ENCODE measurements at regions not wholly inside any gene's neighbourhood (a gene's known extent, or its start where the extent isn't known, plus 50 kb on each side); places are given as distances from the start of the nearest gene placed in this dataset.

DNA sequence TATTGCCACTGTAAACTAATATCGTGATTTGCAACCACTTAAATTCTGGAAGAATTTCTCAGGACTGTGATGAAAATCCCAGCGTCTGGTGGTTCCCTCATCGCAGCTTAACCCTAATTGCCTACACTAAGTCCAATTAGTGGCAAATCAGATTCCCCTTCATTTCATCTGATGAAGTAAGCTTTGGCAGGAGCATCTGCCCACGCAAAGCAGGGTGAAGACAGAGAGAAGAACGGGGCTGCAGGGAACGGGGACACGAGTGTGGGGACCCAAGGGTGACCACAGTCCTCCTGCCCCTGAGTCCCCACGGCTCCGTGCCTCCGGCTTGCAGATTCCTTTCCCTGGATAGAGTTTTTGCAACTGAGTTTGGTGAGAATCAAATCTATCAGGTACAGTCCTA lies 159.5 kb downstream of the LY86 start:
- H3K27me3 ChIP-seq (replicated peaks; ENCODE audit: control insufficient read depth, insufficient read depth, low read length), result no peaks in the 10 kb centered on the region; the same call in 1 of the 2 replicates
- H3K4me3 ChIP-seq (replicated peaks; ENCODE audit: low read depth, low read length), result no peak overlapping the region
- no peaks in the 10 kb centered on the region for H3K36me3 ChIP-seq (ENCODE audit: control insufficient read depth, insufficient read depth, low read length)
- DNase-seq (ENCODE audit: extremely low read depth, insufficient read length), result no peak
- TF ChIP-seq, protein P1, sequence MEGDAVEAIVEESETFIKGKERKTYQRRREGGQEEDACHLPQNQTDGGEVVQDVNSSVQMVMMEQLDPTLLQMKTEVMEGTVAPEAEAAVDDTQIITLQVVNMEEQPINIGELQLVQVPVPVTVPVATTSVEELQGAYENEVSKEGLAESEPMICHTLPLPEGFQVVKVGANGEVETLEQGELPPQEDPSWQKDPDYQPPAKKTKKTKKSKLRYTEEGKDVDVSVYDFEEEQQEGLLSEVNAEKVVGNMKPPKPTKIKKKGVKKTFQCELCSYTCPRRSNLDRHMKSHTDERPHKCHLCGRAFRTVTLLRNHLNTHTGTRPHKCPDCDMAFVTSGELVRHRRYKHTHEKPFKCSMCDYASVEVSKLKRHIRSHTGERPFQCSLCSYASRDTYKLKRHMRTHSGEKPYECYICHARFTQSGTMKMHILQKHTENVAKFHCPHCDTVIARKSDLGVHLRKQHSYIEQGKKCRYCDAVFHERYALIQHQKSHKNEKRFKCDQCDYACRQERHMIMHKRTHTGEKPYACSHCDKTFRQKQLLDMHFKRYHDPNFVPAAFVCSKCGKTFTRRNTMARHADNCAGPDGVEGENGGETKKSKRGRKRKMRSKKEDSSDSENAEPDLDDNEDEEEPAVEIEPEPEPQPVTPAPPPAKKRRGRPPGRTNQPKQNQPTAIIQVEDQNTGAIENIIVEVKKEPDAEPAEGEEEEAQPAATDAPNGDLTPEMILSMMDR (IDR thresholded peaks at IDR 0.05; ENCODE audit: insufficient read depth, low read length, poor library complexity, severe bottlenecking), result no peak

DNA sequence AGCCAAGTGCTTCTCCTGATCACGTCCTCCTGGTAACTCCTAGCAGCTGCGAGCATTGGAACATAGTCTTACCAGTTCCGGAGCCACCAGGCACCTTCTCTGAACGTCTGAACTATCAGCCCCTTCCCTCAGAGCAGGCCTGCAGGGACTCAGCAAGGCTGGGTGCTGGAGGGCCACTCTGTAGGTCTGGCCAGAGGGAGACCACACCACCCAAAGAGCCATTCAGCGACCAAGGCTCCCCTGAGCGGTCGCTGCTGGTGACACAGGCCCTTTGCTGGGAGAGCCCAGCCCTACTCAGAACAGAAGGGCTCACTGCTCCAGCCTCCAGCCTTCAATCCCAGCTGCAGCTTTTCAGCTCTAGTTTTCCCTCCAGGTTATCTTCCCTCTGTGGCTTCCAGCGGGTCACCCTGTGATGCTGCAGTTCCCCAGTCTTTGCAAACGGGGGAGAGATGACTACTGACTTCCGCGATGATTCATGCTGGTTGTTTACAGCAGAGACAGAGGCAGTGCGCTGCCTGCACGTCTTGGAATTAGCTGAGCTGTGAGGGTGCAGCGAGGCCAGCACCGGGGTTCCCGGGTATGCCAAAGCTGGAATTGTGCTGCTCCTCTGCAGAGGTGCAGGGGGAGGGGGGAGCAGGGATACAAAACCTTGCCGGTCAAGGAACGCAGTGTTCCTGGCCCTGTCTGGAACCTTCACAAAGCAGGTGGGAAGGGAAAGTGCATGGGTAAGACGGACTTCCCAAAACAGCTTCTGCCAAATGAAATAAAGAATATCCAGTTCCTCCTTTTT lies 161.4 kb downstream of the LY86 start:
- DNase-seq (ENCODE audit: extremely low read depth, insufficient read length), result no peak
- TF ChIP-seq, protein P1 (IDR thresholded peaks at IDR 0.05; ENCODE audit: insufficient read depth, low read length, poor library complexity, severe bottlenecking), result no peak
- no peak overlapping the region for H3K4me3 ChIP-seq (replicated peaks; ENCODE audit: low read depth, low read length)
- H3K27me3 ChIP-seq (replicated peaks; ENCODE audit: control insufficient read depth, insufficient read depth, low read length), result no peaks in the 10 kb centered on the region
- no peaks in the 10 kb centered on the region for H3K36me3 ChIP-seq (ENCODE audit: control insufficient read depth, insufficient read depth, low read length)

DNA sequence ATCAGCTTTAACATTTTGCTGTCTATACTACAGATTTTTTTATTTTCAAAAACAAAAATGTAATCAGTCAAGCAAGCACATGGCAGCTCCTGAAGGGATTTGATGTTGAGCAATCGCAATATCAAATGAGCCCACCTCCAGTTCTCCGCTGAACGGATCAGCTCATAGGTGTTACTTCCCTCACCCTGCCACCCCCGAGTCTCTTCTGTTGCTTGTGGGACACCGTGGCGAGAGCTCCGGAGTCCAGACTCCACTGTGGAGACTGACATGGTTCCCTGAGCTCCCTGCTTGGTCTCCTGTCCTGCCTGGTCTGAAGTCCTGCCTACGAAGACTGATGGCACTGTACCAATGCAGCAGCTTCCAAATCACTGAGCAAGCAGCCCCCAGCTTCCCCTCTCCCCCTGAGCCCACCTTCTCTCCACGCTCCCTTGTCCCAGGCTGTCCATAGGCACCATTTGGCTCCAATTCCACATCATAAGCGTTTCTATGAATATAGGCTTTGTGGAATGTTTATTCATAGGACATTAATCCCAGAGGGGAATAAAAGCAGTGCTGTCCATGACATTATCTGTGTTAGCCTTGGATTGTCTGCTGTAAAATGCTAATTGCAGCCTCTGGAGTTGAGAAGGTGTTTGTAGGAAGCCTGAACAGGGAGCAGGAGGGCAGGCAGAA lies 162.2 kb downstream of the LY86 start:
- TF ChIP-seq, protein P1 (IDR thresholded peaks at IDR 0.05; ENCODE audit: insufficient read depth, low read length, poor library complexity, severe bottlenecking), result no peak
- DNase-seq (ENCODE audit: extremely low read depth, insufficient read length), result no peak
- no peaks in the 10 kb centered on the region for H3K36me3 ChIP-seq (ENCODE audit: control insufficient read depth, insufficient read depth, low read length)
- no peaks in the 10 kb centered on the region for H3K27me3 ChIP-seq (replicated peaks; ENCODE audit: control insufficient read depth, insufficient read depth, low read length)
- H3K4me3 ChIP-seq (replicated peaks; ENCODE audit: low read depth, low read length), result no peak overlapping the region

DNA sequence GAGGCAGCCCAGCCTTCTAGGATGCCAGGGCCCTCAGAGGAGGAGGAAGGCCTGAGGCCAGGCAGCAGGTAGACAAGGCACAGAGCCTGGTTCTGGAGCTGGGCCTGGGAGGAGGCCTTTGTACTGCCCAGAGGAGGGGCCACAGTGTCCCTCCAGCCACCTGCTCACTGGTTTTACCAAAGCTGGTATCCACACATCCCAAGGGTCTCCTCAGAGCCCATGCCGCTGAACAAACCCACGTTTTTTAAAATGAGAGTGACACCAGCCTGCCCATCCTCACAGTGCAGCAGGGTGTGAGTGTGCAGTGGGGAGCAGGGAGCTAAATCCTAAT lies 162.7 kb downstream of the LY86 start:
- TF ChIP-seq, protein P1 (IDR thresholded peaks at IDR 0.05; ENCODE audit: insufficient read depth, low read length, poor library complexity, severe bottlenecking), result no peak
- H3K36me3 ChIP-seq (ENCODE audit: control insufficient read depth, insufficient read depth, low read length), result no peaks in the 10 kb centered on the region
- H3K27me3 ChIP-seq (replicated peaks; ENCODE audit: control insufficient read depth, insufficient read depth, low read length), result no peaks in the 10 kb centered on the region
- no peak for DNase-seq (ENCODE audit: extremely low read depth, insufficient read length)
- H3K4me3 ChIP-seq (replicated peaks; ENCODE audit: low read depth, low read length), result no peak overlapping the region

DNA sequence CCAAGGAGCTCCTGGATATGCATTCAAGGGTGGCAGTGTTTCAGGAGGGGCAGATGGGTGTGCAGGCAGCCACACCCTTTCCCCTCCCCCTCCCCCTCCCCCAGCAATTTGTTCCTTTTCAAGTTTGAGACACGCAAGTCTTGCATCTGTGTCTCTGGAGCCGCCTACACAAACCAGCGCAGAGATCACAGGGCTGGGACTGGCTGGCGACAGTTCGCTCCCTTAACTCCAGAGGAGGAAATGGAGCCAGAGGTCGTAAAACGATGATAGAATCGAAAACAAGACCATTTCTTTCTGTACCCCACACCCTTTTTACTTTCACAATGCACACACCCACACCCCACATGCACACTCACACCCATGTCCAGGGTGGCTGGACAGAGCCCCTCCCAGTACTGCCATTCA lies 163.1 kb downstream of the LY86 start:
- Histone ChIP-seq H3K27me3 (replicated peaks; ENCODE audit: control insufficient read depth, insufficient read depth, low read length) (no peaks in the 10 kb centered on the region), H3K4me3 (replicated peaks; ENCODE audit: low read depth, low read length) (no peak overlapping the region), H3K36me3 (ENCODE audit: control insufficient read depth, insufficient read depth, low read length) (no peaks in the 10 kb centered on the region)
- TF ChIP-seq, protein P1 (IDR thresholded peaks at IDR 0.05; ENCODE audit: insufficient read depth, low read length, poor library complexity, severe bottlenecking), result no peak
- DNase-seq (ENCODE audit: extremely low read depth, insufficient read length), result no peak
